GM12875 (cell line): ENCODE measurements at regions not wholly inside any gene's neighbourhood (a gene's known extent, or its start where the extent isn't known, plus 50 kb on each side); places are given as distances from the start of the nearest gene placed in this dataset.
"Not testable (repeated sequence)": the region's sequence is repeated elsewhere in the genome, so short reads cannot be mapped to it uniquely, and the experiment has no call there.

Source experiments
- H3K4me3 ChIP-seq: one replicate; pipeline ENCODE4 v1.5.1; 2011; ENCODE audit warnings: low read depth, low read length, control low read depth
- TF ChIP-seq, protein P1 (sequence below): IDR thresholded peaks from 2 replicates; pipeline ENCODE4 v1.5.1; 2011; ENCODE audit warnings: low read depth, mild to moderate bottlenecking, control low read depth, inconsistent platforms, low read length, moderate library complexity, borderline replicate concordance; ENCODE audit not compliant: insufficient read depth

GRCh38 chr10:56116684-56117083 is 244.4 kb downstream of the ZWINT start:
- TF ChIP-seq, protein P1, sequence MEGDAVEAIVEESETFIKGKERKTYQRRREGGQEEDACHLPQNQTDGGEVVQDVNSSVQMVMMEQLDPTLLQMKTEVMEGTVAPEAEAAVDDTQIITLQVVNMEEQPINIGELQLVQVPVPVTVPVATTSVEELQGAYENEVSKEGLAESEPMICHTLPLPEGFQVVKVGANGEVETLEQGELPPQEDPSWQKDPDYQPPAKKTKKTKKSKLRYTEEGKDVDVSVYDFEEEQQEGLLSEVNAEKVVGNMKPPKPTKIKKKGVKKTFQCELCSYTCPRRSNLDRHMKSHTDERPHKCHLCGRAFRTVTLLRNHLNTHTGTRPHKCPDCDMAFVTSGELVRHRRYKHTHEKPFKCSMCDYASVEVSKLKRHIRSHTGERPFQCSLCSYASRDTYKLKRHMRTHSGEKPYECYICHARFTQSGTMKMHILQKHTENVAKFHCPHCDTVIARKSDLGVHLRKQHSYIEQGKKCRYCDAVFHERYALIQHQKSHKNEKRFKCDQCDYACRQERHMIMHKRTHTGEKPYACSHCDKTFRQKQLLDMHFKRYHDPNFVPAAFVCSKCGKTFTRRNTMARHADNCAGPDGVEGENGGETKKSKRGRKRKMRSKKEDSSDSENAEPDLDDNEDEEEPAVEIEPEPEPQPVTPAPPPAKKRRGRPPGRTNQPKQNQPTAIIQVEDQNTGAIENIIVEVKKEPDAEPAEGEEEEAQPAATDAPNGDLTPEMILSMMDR: no peak
- H3K4me3 ChIP-seq: no peak overlapping the region

DNA sequence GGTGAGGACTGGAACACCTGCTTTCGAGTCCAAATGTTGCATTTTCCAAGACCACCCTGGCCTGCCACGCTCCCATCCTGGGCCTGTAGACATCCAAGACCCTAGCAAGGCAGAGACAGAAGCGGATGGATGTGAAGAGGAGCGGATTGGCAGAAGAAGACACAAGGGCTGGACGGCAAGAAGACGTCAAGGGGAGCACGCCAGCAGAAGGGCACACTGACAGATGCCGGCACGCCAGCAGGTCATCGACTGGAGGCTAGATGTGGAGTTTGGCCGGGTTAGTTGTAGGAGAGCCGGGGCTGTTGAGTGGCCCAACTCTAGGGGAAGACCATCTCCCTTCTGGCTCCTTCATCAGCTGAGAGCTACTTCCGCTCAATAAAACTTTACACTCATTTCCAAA is 251.6 kb downstream of the ZWINT start:
- no peak overlapping the region for H3K4me3 ChIP-seq
- TF ChIP-seq, protein P1: no peak

GRCh38 chr10:56104923-56105322 is 256.1 kb downstream of the ZWINT start:
- no peak overlapping the region for H3K4me3 ChIP-seq
- TF ChIP-seq, protein P1: no peak

GRCh38 chr10:56104487-56104886 is 256.6 kb downstream of the ZWINT start:
- no peak overlapping the region for H3K4me3 ChIP-seq
- TF ChIP-seq, protein P1: no peak

GRCh38 chr10:56096226-56096517 is 264.9 kb downstream of the ZWINT start:
- no peak overlapping the region for H3K4me3 ChIP-seq
- TF ChIP-seq, protein P1: no peak

GRCh38 chr10:56095506-56096225 is 265.4 kb downstream of the ZWINT start:
- TF ChIP-seq, protein P1: no peak
- H3K4me3 ChIP-seq: no peak overlapping the region

- not testable (repeated sequence) for H3K4me3 ChIP-seq
Observed at GRCh38 chr10:56093645-56094044, 267.4 kb downstream of the ZWINT start.

DNA sequence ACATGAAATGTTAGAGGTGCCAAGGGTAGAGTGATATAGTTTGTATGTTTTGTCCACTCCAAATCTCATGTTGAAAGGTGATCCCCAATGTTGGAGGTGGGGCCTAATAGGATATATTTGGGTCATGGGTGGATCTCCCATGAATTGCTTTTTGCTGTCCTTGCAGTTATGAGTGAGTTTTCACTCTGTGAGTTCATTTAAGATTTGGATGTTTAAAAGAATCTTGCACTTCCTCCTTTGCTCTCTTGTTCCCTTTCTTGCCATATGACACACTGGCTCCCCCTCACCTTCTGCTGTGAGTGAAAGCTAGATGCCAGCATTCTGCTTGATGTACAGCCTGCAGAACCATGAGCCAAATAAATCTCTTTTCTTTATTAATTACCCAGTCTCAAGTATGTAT is 269.2 kb downstream of the ZWINT start:
- TF ChIP-seq, protein P1: no peak
- no peak overlapping the region for H3K4me3 ChIP-seq
